Erythroblast (primary cell): ENCODE measurements at regions not wholly inside any gene's neighbourhood (a gene's known extent, or its start where the extent isn't known, plus 50 kb on each side); places are given as distances from the start of the nearest gene placed in this dataset.
"Not testable (repeated sequence)": the region's sequence is repeated elsewhere in the genome, so short reads cannot be mapped to it uniquely, and the experiment has no call there.

Experiments used
- DNase-seq, 2 experiments: peaks; one replicate each; lab custom pipeline; 2025; lab: John Stamatoyannopoulos, UW
- GATA1 ChIP-seq: IDR thresholded peaks from 2 replicates; pipeline ENCODE4 v1.6.1; 2011; ENCODE audit warnings: low read depth, mild to moderate bottlenecking, control low read depth, low read length, moderate library complexity
- POLR2A ChIP-seq: IDR thresholded peaks from 2 replicates; pipeline ENCODE4 v1.6.1; 2011; ENCODE audit warnings: mild to moderate bottlenecking, low read length

GRCh38 chr18:1078301-1078700 is 173.6 kb downstream of the ADCYAP1 start:
- DNase-seq: no peak
- TF ChIP-seq GATA1 (no peak), POLR2A (no peak)

GRCh38 chr18:1083675-1084074 is 179.0 kb downstream of the ADCYAP1 start:
- not testable (repeated sequence) for DNase-seq

GRCh38 chr18:1090758-1091157 is 186.1 kb downstream of the ADCYAP1 start:
- TF ChIP-seq POLR2A (no peak), GATA1 (no peak)
- no peak for DNase-seq

- TF ChIP-seq GATA1: no peak
- no peak for TF ChIP-seq POLR2A
- no peak for DNase-seq
These were observed 187.6 kb downstream of the ADCYAP1 start for GRCh38 chr18:1092228-1092627.

GRCh38 chr18:1094409-1094808 is 189.7 kb downstream of the ADCYAP1 start:
- no peak for TF ChIP-seq POLR2A
- no peak for TF ChIP-seq GATA1
- DNase-seq: no peak

- not testable (repeated sequence) for DNase-seq
These were observed 193.5 kb downstream of the ADCYAP1 start for GRCh38 chr18:1097991-1098735.

GRCh38 chr18:1102848-1103247 is 198.2 kb downstream of the ADCYAP1 start:
- DNase-seq: no peak
- TF ChIP-seq POLR2A (no peak), GATA1 (no peak)

GRCh38 chr18:1103537-1103936 is 198.9 kb downstream of the ADCYAP1 start:
- DNase-seq: no peak
- no peak for TF ChIP-seq GATA1
- no peak for TF ChIP-seq POLR2A

- DNase-seq: no peak
- no peak for TF ChIP-seq GATA1
- no peak for TF ChIP-seq POLR2A
These were observed 199.7 kb downstream of the ADCYAP1 start for GRCh38 chr18:1104181-1104881.

GRCh38 chr18:1124495-1124894 is 219.8 kb downstream of the ADCYAP1 start:
- DNase-seq: no peak
- TF ChIP-seq GATA1: no peak
- TF ChIP-seq POLR2A: no peak

GRCh38 chr18:1133541-1133940 is 228.9 kb downstream of the ADCYAP1 start:
- no peak for TF ChIP-seq GATA1
- TF ChIP-seq POLR2A: no peak

GRCh38 chr18:1147730-1148129 is 243.1 kb downstream of the ADCYAP1 start:
- TF ChIP-seq GATA1: no peak
- TF ChIP-seq POLR2A: no peak
- DNase-seq: no peak

More at GRCh38 chr18:1133541-1133940, 228.9 kb downstream of the ADCYAP1 start:
- DNase-seq: no peak

- no peak for DNase-seq
- TF ChIP-seq GATA1 (no peak), POLR2A (no peak)
These were observed 245.0 kb downstream of the ADCYAP1 start for GRCh38 chr18:1149709-1150108.

GRCh38 chr18:1150344-1150743 is 245.7 kb downstream of the ADCYAP1 start:
- TF ChIP-seq GATA1: no peak
- TF ChIP-seq POLR2A: no peak
- no peak for DNase-seq

GRCh38 chr18:1152958-1153357 is 248.3 kb downstream of the ADCYAP1 start:
- not testable (repeated sequence) for DNase-seq
